H1 (cell line): ENCODE measurements at regions not wholly inside any gene's neighbourhood (a gene's known extent, or its start where the extent isn't known, plus 50 kb on each side); places are given as distances from the start of the nearest gene placed in this dataset.

ENCODE experiments used
- FOSL1 ChIP-seq: IDR thresholded peaks from 2 replicates; pipeline ENCODE4 v1.6.1; 2011; ENCODE audit warnings: mild to moderate bottlenecking, low read depth, low read length, moderate library complexity; ENCODE audit not compliant: insufficient read depth
- SP1 ChIP-seq: IDR thresholded peaks from 2 replicates; pipeline ENCODE4 v1.6.1; 2011; ENCODE audit warnings: low read depth, low read length
- TF ChIP-seq, protein P1 (sequence below): fragments of 300-600 bp; sonication (generic); IDR thresholded peaks from 2 replicates; pipeline ENCODE4 v1.7.1; 2012; ENCODE audit warnings: low read length, moderate library complexity, mild to moderate bottlenecking, inconsistent platforms; ENCODE audit not compliant: insufficient replicate concordance

DNA sequence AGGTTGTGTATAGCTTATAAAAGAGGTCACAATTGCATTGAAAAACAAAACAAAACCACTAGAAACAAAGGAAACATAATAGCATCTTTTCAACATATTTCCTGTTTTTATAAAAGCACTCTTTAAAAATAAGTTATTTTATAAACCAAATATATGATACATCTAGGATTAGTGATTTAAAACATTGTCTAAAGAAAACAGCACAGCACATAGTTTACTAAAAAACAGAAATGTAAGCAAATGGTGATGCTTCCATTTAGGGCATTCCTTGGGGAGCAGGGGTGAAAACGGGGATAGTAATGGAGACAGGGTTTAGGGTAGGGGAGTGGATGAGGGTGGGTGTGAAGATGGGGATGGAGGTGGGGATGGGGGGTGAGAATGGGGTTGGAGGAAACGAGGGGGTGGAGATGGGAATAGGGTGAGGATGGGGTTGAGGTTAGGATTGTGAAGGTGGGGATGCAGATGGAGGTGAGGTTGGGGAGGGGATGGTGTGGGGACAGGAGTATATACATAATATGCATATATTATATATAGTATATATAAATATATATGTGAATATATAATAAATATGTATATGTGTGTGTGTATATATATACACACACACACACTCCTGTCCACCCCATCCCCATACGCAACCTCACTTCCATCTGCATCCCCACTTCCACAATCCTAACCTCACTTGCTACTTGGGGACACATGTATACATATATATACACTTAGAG, 1519.5 kb downstream of the CDH11 start (continued):
- TF ChIP-seq FOSL1 (no peak), SP1 (no peak)
- TF ChIP-seq, protein P1, sequence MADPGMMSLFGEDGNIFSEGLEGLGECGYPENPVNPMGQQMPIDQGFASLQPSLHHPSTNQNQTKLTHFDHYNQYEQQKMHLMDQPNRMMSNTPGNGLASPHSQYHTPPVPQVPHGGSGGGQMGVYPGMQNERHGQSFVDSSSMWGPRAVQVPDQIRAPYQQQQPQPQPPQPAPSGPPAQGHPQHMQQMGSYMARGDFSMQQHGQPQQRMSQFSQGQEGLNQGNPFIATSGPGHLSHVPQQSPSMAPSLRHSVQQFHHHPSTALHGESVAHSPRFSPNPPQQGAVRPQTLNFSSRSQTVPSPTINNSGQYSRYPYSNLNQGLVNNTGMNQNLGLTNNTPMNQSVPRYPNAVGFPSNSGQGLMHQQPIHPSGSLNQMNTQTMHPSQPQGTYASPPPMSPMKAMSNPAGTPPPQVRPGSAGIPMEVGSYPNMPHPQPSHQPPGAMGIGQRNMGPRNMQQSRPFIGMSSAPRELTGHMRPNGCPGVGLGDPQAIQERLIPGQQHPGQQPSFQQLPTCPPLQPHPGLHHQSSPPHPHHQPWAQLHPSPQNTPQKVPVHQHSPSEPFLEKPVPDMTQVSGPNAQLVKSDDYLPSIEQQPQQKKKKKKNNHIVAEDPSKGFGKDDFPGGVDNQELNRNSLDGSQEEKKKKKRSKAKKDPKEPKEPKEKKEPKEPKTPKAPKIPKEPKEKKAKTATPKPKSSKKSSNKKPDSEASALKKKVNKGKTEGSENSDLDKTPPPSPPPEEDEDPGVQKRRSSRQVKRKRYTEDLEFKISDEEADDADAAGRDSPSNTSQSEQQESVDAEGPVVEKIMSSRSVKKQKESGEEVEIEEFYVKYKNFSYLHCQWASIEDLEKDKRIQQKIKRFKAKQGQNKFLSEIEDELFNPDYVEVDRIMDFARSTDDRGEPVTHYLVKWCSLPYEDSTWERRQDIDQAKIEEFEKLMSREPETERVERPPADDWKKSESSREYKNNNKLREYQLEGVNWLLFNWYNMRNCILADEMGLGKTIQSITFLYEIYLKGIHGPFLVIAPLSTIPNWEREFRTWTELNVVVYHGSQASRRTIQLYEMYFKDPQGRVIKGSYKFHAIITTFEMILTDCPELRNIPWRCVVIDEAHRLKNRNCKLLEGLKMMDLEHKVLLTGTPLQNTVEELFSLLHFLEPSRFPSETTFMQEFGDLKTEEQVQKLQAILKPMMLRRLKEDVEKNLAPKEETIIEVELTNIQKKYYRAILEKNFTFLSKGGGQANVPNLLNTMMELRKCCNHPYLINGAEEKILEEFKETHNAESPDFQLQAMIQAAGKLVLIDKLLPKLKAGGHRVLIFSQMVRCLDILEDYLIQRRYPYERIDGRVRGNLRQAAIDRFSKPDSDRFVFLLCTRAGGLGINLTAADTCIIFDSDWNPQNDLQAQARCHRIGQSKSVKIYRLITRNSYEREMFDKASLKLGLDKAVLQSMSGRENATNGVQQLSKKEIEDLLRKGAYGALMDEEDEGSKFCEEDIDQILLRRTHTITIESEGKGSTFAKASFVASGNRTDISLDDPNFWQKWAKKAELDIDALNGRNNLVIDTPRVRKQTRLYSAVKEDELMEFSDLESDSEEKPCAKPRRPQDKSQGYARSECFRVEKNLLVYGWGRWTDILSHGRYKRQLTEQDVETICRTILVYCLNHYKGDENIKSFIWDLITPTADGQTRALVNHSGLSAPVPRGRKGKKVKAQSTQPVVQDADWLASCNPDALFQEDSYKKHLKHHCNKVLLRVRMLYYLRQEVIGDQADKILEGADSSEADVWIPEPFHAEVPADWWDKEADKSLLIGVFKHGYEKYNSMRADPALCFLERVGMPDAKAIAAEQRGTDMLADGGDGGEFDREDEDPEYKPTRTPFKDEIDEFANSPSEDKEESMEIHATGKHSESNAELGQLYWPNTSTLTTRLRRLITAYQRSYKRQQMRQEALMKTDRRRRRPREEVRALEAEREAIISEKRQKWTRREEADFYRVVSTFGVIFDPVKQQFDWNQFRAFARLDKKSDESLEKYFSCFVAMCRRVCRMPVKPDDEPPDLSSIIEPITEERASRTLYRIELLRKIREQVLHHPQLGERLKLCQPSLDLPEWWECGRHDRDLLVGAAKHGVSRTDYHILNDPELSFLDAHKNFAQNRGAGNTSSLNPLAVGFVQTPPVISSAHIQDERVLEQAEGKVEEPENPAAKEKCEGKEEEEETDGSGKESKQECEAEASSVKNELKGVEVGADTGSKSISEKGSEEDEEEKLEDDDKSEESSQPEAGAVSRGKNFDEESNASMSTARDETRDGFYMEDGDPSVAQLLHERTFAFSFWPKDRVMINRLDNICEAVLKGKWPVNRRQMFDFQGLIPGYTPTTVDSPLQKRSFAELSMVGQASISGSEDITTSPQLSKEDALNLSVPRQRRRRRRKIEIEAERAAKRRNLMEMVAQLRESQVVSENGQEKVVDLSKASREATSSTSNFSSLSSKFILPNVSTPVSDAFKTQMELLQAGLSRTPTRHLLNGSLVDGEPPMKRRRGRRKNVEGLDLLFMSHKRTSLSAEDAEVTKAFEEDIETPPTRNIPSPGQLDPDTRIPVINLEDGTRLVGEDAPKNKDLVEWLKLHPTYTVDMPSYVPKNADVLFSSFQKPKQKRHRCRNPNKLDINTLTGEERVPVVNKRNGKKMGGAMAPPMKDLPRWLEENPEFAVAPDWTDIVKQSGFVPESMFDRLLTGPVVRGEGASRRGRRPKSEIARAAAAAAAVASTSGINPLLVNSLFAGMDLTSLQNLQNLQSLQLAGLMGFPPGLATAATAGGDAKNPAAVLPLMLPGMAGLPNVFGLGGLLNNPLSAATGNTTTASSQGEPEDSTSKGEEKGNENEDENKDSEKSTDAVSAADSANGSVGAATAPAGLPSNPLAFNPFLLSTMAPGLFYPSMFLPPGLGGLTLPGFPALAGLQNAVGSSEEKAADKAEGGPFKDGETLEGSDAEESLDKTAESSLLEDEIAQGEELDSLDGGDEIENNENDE: no peak
